ENCODE measurements at regions not wholly inside any gene's neighbourhood (a gene's known extent, or its start where the extent isn't known, plus 50 kb on each side); places are given as distances from the start of the nearest gene placed in this dataset.
A peak's percentile ranks its signal among the peaks of the same experiment; 100 is the strongest.

GRCh38 chr6:138004430-138005287, 102.6 kb downstream of the PERP start:
- no peak for TF ChIP-seq POLR2AphosphoS5 (IDR thresholded peaks at IDR 0.05)
- peak in 3 of 7 experiments; percentile 22 to 36 (median 22) for TF ChIP-seq CTCF (IDR thresholded peaks at IDR 0.05)

All from stomach (tissue), 4 donors.